Kidney (tissue), 13 donors: ENCODE measurements at regions not wholly inside any gene's neighbourhood (a gene's known extent, or its start where the extent isn't known, plus 50 kb on each side); places are given as distances from the start of the nearest gene placed in this dataset.

Experiments used
- DNase-seq, 5 donors: peaks; one replicate each; pipeline ENCODE4 v3.0.0-alpha.2; 2013 to 2020
- FAIRE-seq: peaks from 2 replicates; lab custom pipeline; 2012; peaks lifted over from hg19 to GRCh38; lab: Jason Lieb, UNC
- H3K27ac ChIP-seq, 2 donors: one replicate each; pipeline ENCODE4 v1.7.0; 2013; ENCODE audit warnings: low read depth in 2 of 2, low read length in 2 of 2, inconsistent platforms in 1 of 2
- H3K27me3 ChIP-seq: one replicate; pipeline ENCODE4 v1.7.1; 2013; ENCODE audit warnings: low read length, inconsistent platforms; ENCODE audit not compliant: control insufficient read depth, insufficient read depth
- H3K36me3 ChIP-seq, 3 donors: one replicate each; pipeline versions ENCODE4 v1.7.0 to v1.7.1; 2013; ENCODE audit warnings: low read length in 3 of 3, control low read depth in 1 of 3, inconsistent platforms in 1 of 3; ENCODE audit not compliant: insufficient read depth in 3 of 3, control insufficient read depth in 2 of 3
- H3K4me1 ChIP-seq, 3 donors: one replicate each; pipeline versions ENCODE4 v1.7.0 to v1.7.1; 2013; ENCODE audit warnings: low read length in 3 of 3, inconsistent platforms in 1 of 3, low read depth in 1 of 3; ENCODE audit not compliant: control insufficient read depth in 2 of 3, insufficient read depth in 2 of 3
- H3K4me3 ChIP-seq, 3 donors: one replicate each; pipeline versions ENCODE4 v1.7.0 to v1.8.1; 2013; ENCODE audit warnings: low read length in 3 of 3, control low read depth in 1 of 3, inconsistent platforms in 1 of 3
- H3K9ac ChIP-seq, 3 donors: one replicate each; pipeline versions ENCODE4 v1.7.0 to v1.7.1; 2013; ENCODE audit warnings: low read length in 3 of 3, control low read depth in 1 of 3, inconsistent platforms in 1 of 3
- H3K9me3 ChIP-seq, 3 donors: one replicate each; pipeline versions ENCODE4 v1.7.0 to v1.7.1; 2013; ENCODE audit warnings: low read length in 3 of 3, control low read depth in 1 of 3, inconsistent platforms in 1 of 3; ENCODE audit not compliant: control insufficient read depth in 2 of 3, insufficient read depth in 1 of 3
- intact Hi-C: fragments of 100-400 bp; cut with DNase I; formaldehyde crosslinking; loops from one replicate; pipeline ENCODE4 v1.11.1; 2022
- TF ChIP-seq, protein P1 (sequence below): IDR thresholded peaks from 3 replicates; pipeline ENCODE4 v1.5.1; 2012; ENCODE audit warnings: mild to moderate bottlenecking, moderate library complexity, borderline replicate concordance; ENCODE audit not compliant: insufficient read depth; ENCODE audit errors: extremely low read depth
- donor health status: control.
- donor health status: control.
- donor health status: control.
- donor health status: control.
- donor health status: control.
- donor health status: DM: yes; HTN: yes; CAD: no.
- donor health status: Normal renal cell carcinoma (clear cell type).

DNA sequence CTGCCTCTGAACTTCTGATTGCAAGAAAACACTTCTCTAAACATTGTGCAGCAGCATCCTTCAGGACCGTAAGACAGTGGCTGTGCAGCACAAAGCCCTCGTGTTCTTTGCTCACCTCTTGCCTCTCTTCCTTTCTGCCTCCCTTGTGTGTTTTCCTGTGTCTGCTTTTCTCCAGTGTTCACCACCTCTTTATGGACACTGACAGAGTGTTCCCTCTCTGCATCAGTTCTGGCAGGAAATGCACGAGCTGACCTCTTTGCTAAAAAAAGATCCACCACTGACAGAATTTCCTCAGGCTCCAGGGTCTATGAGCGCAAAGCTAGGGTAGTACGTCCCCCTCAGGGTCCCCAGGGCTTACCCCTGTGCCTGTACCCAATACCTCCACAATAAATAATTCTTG is 74.3 kb downstream of the C5orf15 start:
- no peak overlapping the region for H3K27ac ChIP-seq
- H3K4me3 ChIP-seq, result no peak overlapping the region
- H3K4me1 ChIP-seq, result no peaks in the 10 kb centered on the region
- TF ChIP-seq, protein P1, sequence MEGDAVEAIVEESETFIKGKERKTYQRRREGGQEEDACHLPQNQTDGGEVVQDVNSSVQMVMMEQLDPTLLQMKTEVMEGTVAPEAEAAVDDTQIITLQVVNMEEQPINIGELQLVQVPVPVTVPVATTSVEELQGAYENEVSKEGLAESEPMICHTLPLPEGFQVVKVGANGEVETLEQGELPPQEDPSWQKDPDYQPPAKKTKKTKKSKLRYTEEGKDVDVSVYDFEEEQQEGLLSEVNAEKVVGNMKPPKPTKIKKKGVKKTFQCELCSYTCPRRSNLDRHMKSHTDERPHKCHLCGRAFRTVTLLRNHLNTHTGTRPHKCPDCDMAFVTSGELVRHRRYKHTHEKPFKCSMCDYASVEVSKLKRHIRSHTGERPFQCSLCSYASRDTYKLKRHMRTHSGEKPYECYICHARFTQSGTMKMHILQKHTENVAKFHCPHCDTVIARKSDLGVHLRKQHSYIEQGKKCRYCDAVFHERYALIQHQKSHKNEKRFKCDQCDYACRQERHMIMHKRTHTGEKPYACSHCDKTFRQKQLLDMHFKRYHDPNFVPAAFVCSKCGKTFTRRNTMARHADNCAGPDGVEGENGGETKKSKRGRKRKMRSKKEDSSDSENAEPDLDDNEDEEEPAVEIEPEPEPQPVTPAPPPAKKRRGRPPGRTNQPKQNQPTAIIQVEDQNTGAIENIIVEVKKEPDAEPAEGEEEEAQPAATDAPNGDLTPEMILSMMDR, result no peak
- H3K9me3 ChIP-seq, result no peaks in the 10 kb centered on the region
- no peak for FAIRE-seq
- no peak overlapping the region for H3K9ac ChIP-seq
- H3K27me3 ChIP-seq, result no peaks in the 10 kb centered on the region
- no peaks in the 10 kb centered on the region for H3K36me3 ChIP-seq
- intact Hi-C loops, result no loop called here
- DNase-seq, result no peak

DNA sequence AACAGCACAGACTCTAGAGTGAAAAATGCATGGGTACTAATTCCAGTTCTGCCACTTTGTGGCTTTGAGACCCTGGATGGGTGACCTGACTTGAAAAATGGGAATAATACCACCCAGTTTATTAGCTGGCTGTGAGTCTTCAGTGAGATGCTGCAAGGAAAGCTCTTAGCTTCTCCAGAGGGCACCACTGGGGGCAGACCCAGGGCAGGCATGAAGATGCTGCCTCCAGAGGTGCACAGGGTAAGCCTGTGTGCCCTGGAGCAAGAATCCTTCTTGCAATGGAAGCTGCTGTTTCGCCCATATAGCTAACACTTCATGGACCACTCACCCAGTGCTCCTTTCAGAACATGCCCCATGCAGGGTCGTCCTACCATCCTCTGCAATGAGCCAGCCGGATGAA is 75.7 kb downstream of the C5orf15 start:
- no peak for FAIRE-seq
- DNase-seq, result no peak
- intact Hi-C loops, result no loop called here

DNA sequence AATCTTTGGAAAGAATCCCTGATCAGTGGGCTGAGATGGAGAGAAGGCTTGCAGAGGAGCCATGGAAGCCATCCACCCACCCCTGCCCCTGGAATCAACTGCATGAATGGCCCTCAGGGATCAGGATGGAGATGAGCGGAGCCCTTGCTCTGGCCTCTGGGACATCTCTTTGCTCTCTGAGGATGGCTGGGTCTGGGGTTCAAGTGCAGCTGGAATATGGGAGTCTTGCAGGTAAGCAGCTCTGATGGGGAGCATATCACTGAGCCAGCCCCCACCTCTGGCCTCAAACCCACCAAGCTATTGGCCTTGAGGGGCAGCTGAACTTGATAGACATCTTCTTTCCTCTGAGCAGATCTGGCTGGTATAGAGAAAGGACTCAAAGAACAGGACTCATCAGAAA is 76.1 kb downstream of the C5orf15 start:
- Histone ChIP-seq H3K27ac (no peak overlapping the region), H3K9me3 (no peaks in the 10 kb centered on the region), H3K4me3 (no peak overlapping the region), H3K27me3 (no peaks in the 10 kb centered on the region), H3K4me1 (no peaks in the 10 kb centered on the region), H3K9ac (no peak overlapping the region), H3K36me3 (no peaks in the 10 kb centered on the region)
- TF ChIP-seq, protein P1, result no peak
- FAIRE-seq (no peak), DNase-seq (no peak)
- intact Hi-C loops, result no loop called here

More for the DNA sequence above, 75.7 kb downstream of the C5orf15 start:
- Histone ChIP-seq H3K36me3 (no peaks in the 10 kb centered on the region), H3K4me3 (no peak overlapping the region), H3K27me3 (no peaks in the 10 kb centered on the region), H3K9me3 (no peaks in the 10 kb centered on the region), H3K4me1 (no peaks in the 10 kb centered on the region), H3K9ac (no peak overlapping the region), H3K27ac (no peak overlapping the region)
- TF ChIP-seq, protein P1, result no peak

DNA sequence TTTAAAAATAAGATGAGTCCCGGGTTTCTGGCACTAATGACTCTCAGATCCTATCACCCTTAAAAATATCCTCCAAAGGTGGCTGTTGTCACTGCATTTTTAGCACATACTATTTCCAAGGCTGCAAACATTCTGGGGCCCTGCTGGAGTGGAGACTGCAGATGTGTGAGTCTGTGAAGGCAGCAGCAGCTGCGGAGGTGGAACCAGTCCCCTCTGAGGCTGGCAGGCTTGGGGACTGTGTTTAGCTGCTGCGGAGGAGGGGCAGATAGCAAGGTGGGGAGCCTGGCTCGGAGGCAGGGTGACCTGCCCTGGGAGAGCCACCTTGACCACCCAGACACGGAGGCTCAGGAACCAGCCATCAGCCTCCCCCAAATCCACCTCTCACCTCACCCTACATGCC is 77.0 kb downstream of the C5orf15 start:
- no peak for DNase-seq
- no peak for FAIRE-seq
- intact Hi-C loops, result no loop called here
- TF ChIP-seq, protein P1, result no peak
- Histone ChIP-seq H3K4me3 (no peak overlapping the region), H3K27ac (no peak overlapping the region), H3K27me3 (no peaks in the 10 kb centered on the region), H3K9ac (no peak overlapping the region), H3K4me1 (no peaks in the 10 kb centered on the region), H3K9me3 (no peaks in the 10 kb centered on the region), H3K36me3 (no peaks in the 10 kb centered on the region)
